Left cardiac atrium (tissue), 2 donors: ENCODE measurements at regions not wholly inside any gene's neighbourhood (a gene's known extent, or its start where the extent isn't known, plus 50 kb on each side); places are given as distances from the start of the nearest gene placed in this dataset.

ENCODE experiments used
- microRNA-seq, 2 donors: library from miRNA; unstranded; fragments of <30 nt; microRNA quantifications; one replicate each; pipeline ENCODE4 v1.2.0, GENCODE V29; 2020
- donor health status: DM: no; HTN: yes; CAD: no; lungs with severe emphysema.
- donor health status: DM: yes; HTN: yes; CAD: no.

Small RNAs in the stretch of these regions (microRNA-seq; reads per million reads assigned to microRNA genes)
- gene MIR5093 = 0 reads per million in 2 donors
